DMS79 (cell line): ENCODE measurements at regions not wholly inside any gene's neighbourhood (a gene's known extent, or its start where the extent isn't known, plus 50 kb on each side); places are given as distances from the start of the nearest gene placed in this dataset.

Source experiments
- DNase-seq: peaks from one replicate; lab custom pipeline; 2025; lab: John Stamatoyannopoulos, UW

GRCh38 chr15:77709135-77709886, 76.6 kb upstream of the LINGO1 start:
- no peak for DNase-seq

GRCh38 chr15:77706482-77707244, 74.0 kb upstream of the LINGO1 start:
- DNase-seq: no peak

GRCh38 chr15:77702211-77702957, 69.7 kb upstream of the LINGO1 start:
- DNase-seq: no peak

- DNase-seq: no peak
Observed at GRCh38 chr15:77698481-77698880, 65.8 kb upstream of the LINGO1 start.

- DNase-seq: no peak
Observed at GRCh38 chr15:77697893-77698292, 65.2 kb upstream of the LINGO1 start.

- no peak for DNase-seq
Observed at GRCh38 chr15:77696871-77697270, 64.2 kb upstream of the LINGO1 start.

- DNase-seq: no peak
Observed at GRCh38 chr15:77695961-77696582, 63.4 kb upstream of the LINGO1 start.

- DNase-seq: no peak
Observed at GRCh38 chr15:77695548-77695947, 62.8 kb upstream of the LINGO1 start.

GRCh38 chr15:77693576-77693975, 60.9 kb upstream of the LINGO1 start:
- no peak for DNase-seq

GRCh38 chr15:77692614-77693013, 59.9 kb upstream of the LINGO1 start:
- DNase-seq: no peak

- DNase-seq: no peak
Observed at GRCh38 chr15:77691607-77692006, 58.9 kb upstream of the LINGO1 start.

GRCh38 chr15:77689821-77690220, 57.1 kb upstream of the LINGO1 start:
- DNase-seq: no peak

- DNase-seq: no peak
Observed at GRCh38 chr15:77688693-77689092, 56.0 kb upstream of the LINGO1 start.

GRCh38 chr15:77688266-77688665, 55.6 kb upstream of the LINGO1 start:
- DNase-seq: no peak

- DNase-seq: no peak
Observed at GRCh38 chr15:77685082-77685815, 52.5 kb upstream of the LINGO1 start.

GRCh38 chr15:77684341-77685081, 51.8 kb upstream of the LINGO1 start:
- no peak for DNase-seq

- no peak for DNase-seq
Observed at GRCh38 chr15:77682564-77682963, 49.9 kb upstream of the LINGO1 start.
